ENCODE measurements at regions not wholly inside any gene's neighbourhood (a gene's known extent, or its start where the extent isn't known, plus 50 kb on each side); places are given as distances from the start of the nearest gene placed in this dataset.

GRCh38 chr6:114524081-114524480, 181.3 kb upstream of the HS3ST5 start:
- H3K9me3 Mint-ChIP-seq, result no peaks in the 10 kb centered on the region
- ATAC-seq (no peak), DNase-seq (no peak)
- H3K27me3 Mint-ChIP-seq, result no peaks in the 10 kb centered on the region
- no peak overlapping the region for H3K27ac Mint-ChIP-seq
- no peaks in the 10 kb centered on the region for H3K36me3 Mint-ChIP-seq (ENCODE audit: low read depth)
- H3K4me1 Mint-ChIP-seq, result no peaks in the 10 kb centered on the region
- H3K4me3 Mint-ChIP-seq, result no peak overlapping the region

GRCh38 chr6:114523508-114523907, 180.7 kb upstream of the HS3ST5 start:
- Mint-ChIP-seq H3K9me3 (no peaks in the 10 kb centered on the region), H3K4me1 (no peaks in the 10 kb centered on the region), H3K4me3 (no peak overlapping the region), H3K36me3 (ENCODE audit: low read depth) (no peaks in the 10 kb centered on the region), H3K27ac (no peak overlapping the region), H3K27me3 (no peaks in the 10 kb centered on the region)
- DNase-seq, result no peak
- no peak for ATAC-seq

GRCh38 chr6:114521926-114522325, 179.1 kb upstream of the HS3ST5 start:
- DNase-seq (no peak), ATAC-seq (no peak)
- Mint-ChIP-seq H3K4me3 (no peak overlapping the region), H3K27me3 (no peaks in the 10 kb centered on the region), H3K27ac (no peak overlapping the region), H3K4me1 (no peaks in the 10 kb centered on the region), H3K36me3 (ENCODE audit: low read depth) (no peaks in the 10 kb centered on the region), H3K9me3 (no peaks in the 10 kb centered on the region)

- DNase-seq, result no peak
Measured at GRCh38 chr6:114520976-114521375, 178.2 kb upstream of the HS3ST5 start.

GRCh38 chr6:114514170-114514569, 171.3 kb upstream of the HS3ST5 start:
- Mint-ChIP-seq H3K4me1 (no peaks in the 10 kb centered on the region), H3K36me3 (ENCODE audit: low read depth) (no peaks in the 10 kb centered on the region), H3K27me3 (no peaks in the 10 kb centered on the region), H3K4me3 (no peak overlapping the region), H3K9me3 (peaks cover 3% of the 10 kb centered on the region), H3K27ac (no peak overlapping the region)
- DNase-seq (no peak), ATAC-seq (no peak)

More at GRCh38 chr6:114520976-114521375, 178.2 kb upstream of the HS3ST5 start:
- Mint-ChIP-seq H3K36me3 (ENCODE audit: low read depth) (no peaks in the 10 kb centered on the region), H3K27me3 (no peaks in the 10 kb centered on the region), H3K4me1 (no peaks in the 10 kb centered on the region), H3K27ac (no peak overlapping the region), H3K9me3 (no peaks in the 10 kb centered on the region), H3K4me3 (no peak overlapping the region)
- ATAC-seq, result no peak

GRCh38 chr6:114471450-114471849, 128.6 kb upstream of the HS3ST5 start:
- Mint-ChIP-seq H3K36me3 (ENCODE audit: low read depth) (no peaks in the 10 kb centered on the region), H3K4me3 (no peak overlapping the region), H3K9me3 (no peaks in the 10 kb centered on the region), H3K27ac (no peak overlapping the region), H3K4me1 (no peaks in the 10 kb centered on the region), H3K27me3 (no peaks in the 10 kb centered on the region)
- DNase-seq (no peak), ATAC-seq (no peak)

- H3K36me3 Mint-ChIP-seq (ENCODE audit: low read depth), result no peaks in the 10 kb centered on the region
- no peaks in the 10 kb centered on the region for H3K9me3 Mint-ChIP-seq
- H3K27me3 Mint-ChIP-seq, result no peaks in the 10 kb centered on the region
- no peak for DNase-seq
- no peaks in the 10 kb centered on the region for H3K4me1 Mint-ChIP-seq
- ATAC-seq, result no peak
- no peak overlapping the region for H3K27ac Mint-ChIP-seq
- H3K4me3 Mint-ChIP-seq, result no peak overlapping the region
Measured at GRCh38 chr6:114467931-114468330, 125.1 kb upstream of the HS3ST5 start.

- no peaks in the 10 kb centered on the region for H3K4me1 Mint-ChIP-seq
- no peaks in the 10 kb centered on the region for H3K9me3 Mint-ChIP-seq
- no peak overlapping the region for H3K27ac Mint-ChIP-seq
- no peak for ATAC-seq
- no peak overlapping the region for H3K4me3 Mint-ChIP-seq
- no peak for DNase-seq
- H3K27me3 Mint-ChIP-seq, result no peaks in the 10 kb centered on the region
- H3K36me3 Mint-ChIP-seq (ENCODE audit: low read depth), result no peaks in the 10 kb centered on the region
Measured at GRCh38 chr6:114465511-114465910, 122.7 kb upstream of the HS3ST5 start.

GRCh38 chr6:114453737-114454276, 111.0 kb upstream of the HS3ST5 start:
- ATAC-seq, result no peak
- Mint-ChIP-seq H3K9me3 (no peaks in the 10 kb centered on the region), H3K4me1 (no peaks in the 10 kb centered on the region), H3K4me3 (no peak overlapping the region), H3K27ac (no peak overlapping the region), H3K36me3 (ENCODE audit: low read depth) (no peaks in the 10 kb centered on the region), H3K27me3 (no peaks in the 10 kb centered on the region)
- no peak for DNase-seq

- Mint-ChIP-seq H3K4me3 (no peak overlapping the region), H3K9me3 (no peaks in the 10 kb centered on the region), H3K27me3 (no peaks in the 10 kb centered on the region), H3K36me3 (ENCODE audit: low read depth) (no peaks in the 10 kb centered on the region), H3K4me1 (no peaks in the 10 kb centered on the region), H3K27ac (no peak overlapping the region)
- DNase-seq, result no peak
- ATAC-seq, result no peak
Measured at GRCh38 chr6:114452785-114453401, 110.1 kb upstream of the HS3ST5 start.

- H3K9me3 Mint-ChIP-seq, result no peaks in the 10 kb centered on the region
- no peaks in the 10 kb centered on the region for H3K36me3 Mint-ChIP-seq (ENCODE audit: low read depth)
- H3K4me3 Mint-ChIP-seq, result no peak overlapping the region
- no peak overlapping the region for H3K27ac Mint-ChIP-seq
- ATAC-seq (no peak), DNase-seq (no peak)
- no peaks in the 10 kb centered on the region for H3K27me3 Mint-ChIP-seq
- no peaks in the 10 kb centered on the region for H3K4me1 Mint-ChIP-seq
Measured at GRCh38 chr6:114450631-114451030, 107.8 kb upstream of the HS3ST5 start.

GRCh38 chr6:114449659-114450058, 106.8 kb upstream of the HS3ST5 start:
- no peaks in the 10 kb centered on the region for H3K4me1 Mint-ChIP-seq
- DNase-seq (no peak), ATAC-seq (no peak)
- H3K4me3 Mint-ChIP-seq, result no peak overlapping the region
- no peaks in the 10 kb centered on the region for H3K27me3 Mint-ChIP-seq
- no peaks in the 10 kb centered on the region for H3K36me3 Mint-ChIP-seq (ENCODE audit: low read depth)
- no peak overlapping the region for H3K27ac Mint-ChIP-seq
- no peaks in the 10 kb centered on the region for H3K9me3 Mint-ChIP-seq

- Mint-ChIP-seq H3K36me3 (ENCODE audit: low read depth) (no peaks in the 10 kb centered on the region), H3K27me3 (no peaks in the 10 kb centered on the region), H3K4me3 (no peak overlapping the region), H3K27ac (no peak overlapping the region), H3K9me3 (no peaks in the 10 kb centered on the region), H3K4me1 (no peaks in the 10 kb centered on the region)
- DNase-seq (no peak), ATAC-seq (no peak)
Measured at GRCh38 chr6:114446342-114446741, 103.5 kb upstream of the HS3ST5 start.

- no peak overlapping the region for H3K4me3 Mint-ChIP-seq
- ATAC-seq (no peak), DNase-seq (no peak)
- no peaks in the 10 kb centered on the region for H3K4me1 Mint-ChIP-seq
- H3K9me3 Mint-ChIP-seq, result no peaks in the 10 kb centered on the region
- H3K27me3 Mint-ChIP-seq, result no peaks in the 10 kb centered on the region
- H3K36me3 Mint-ChIP-seq (ENCODE audit: low read depth), result no peaks in the 10 kb centered on the region
- H3K27ac Mint-ChIP-seq, result no peak overlapping the region
Measured at GRCh38 chr6:114445846-114446245, 103.0 kb upstream of the HS3ST5 start.

GRCh38 chr6:114439411-114439810, 96.6 kb upstream of the HS3ST5 start:
- no peak for DNase-seq
- no peaks in the 10 kb centered on the region for H3K4me1 Mint-ChIP-seq
- no peak for ATAC-seq
- H3K27me3 Mint-ChIP-seq, result no peaks in the 10 kb centered on the region
- no peak overlapping the region for H3K27ac Mint-ChIP-seq
- H3K9me3 Mint-ChIP-seq, result no peaks in the 10 kb centered on the region
- no peak overlapping the region for H3K4me3 Mint-ChIP-seq
- H3K36me3 Mint-ChIP-seq (ENCODE audit: low read depth), result no peaks in the 10 kb centered on the region

GRCh38 chr6:114437235-114437634, 94.4 kb upstream of the HS3ST5 start:
- H3K9me3 Mint-ChIP-seq, result no peaks in the 10 kb centered on the region
- H3K36me3 Mint-ChIP-seq (ENCODE audit: low read depth), result no peaks in the 10 kb centered on the region
- no peak overlapping the region for H3K4me3 Mint-ChIP-seq
- H3K27ac Mint-ChIP-seq, result no peak overlapping the region
- no peak for DNase-seq
- H3K27me3 Mint-ChIP-seq, result no peaks in the 10 kb centered on the region
- H3K4me1 Mint-ChIP-seq, result no peaks in the 10 kb centered on the region
- no peak for ATAC-seq
